SK-N-SH (cell line): ENCODE measurements at regions not wholly inside any gene's neighbourhood (a gene's known extent, or its start where the extent isn't known, plus 50 kb on each side); places are given as distances from the start of the nearest gene placed in this dataset.

Experiments
- ELF1 ChIP-seq: IDR thresholded peaks from 2 replicates; pipeline ENCODE4 v1.4.0; 2012
- MEF2A ChIP-seq: IDR thresholded peaks from 2 replicates; pipeline ENCODE4 v1.4.0; 2012; ENCODE audit warnings: low read depth, borderline replicate concordance
- MXI1 ChIP-seq: IDR thresholded peaks from 2 replicates; pipeline ENCODE4 v1.6.1; 2012; ENCODE audit warnings: mild to moderate bottlenecking, low read depth, low read length, improper control_type of control experiment
- NFIC ChIP-seq: IDR thresholded peaks from 2 replicates; pipeline ENCODE4 v1.4.0; 2012; ENCODE audit warnings: borderline replicate concordance
- SIN3A ChIP-seq: IDR thresholded peaks from 2 replicates; pipeline ENCODE4 v1.6.1; 2012; ENCODE audit warnings: low read depth, mild to moderate bottlenecking, low read length, moderate library complexity, borderline replicate concordance
- SMC3 ChIP-seq: IDR thresholded peaks from 2 replicates; pipeline ENCODE4 v1.6.1; 2012; ENCODE audit warnings: low read depth, low read length, improper control_type of control experiment
- TF ChIP-seq, protein P1 (sequence below): fragments of 200-600 bp; sonication (generic); IDR thresholded peaks from 2 replicates; pipeline ENCODE4 v1.6.1; 2017; ENCODE audit warnings: antibody characterized with exemption, mild to moderate bottlenecking, moderate library complexity

DNA sequence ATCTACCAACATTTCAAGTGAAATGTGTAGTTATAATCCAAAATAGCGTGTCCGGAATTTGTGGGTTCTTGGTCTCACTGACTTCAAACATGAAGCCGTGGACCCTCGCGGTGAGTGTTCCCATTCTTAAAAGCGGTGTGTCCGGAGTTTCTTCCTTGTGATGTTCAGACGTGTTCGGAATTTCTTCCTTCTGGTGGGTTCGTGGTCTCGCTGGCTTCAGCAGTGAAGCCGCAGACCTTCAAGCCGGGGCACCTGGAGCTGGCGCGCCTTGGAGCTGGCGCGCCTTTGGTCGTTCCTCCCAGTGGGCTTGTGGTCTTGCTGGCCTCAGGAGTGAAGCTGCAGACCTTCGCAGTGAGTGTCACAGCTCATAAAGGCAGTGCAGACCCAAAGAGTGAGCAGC lies 291.5 kb upstream of the EYS start:
- TF ChIP-seq, protein P1, sequence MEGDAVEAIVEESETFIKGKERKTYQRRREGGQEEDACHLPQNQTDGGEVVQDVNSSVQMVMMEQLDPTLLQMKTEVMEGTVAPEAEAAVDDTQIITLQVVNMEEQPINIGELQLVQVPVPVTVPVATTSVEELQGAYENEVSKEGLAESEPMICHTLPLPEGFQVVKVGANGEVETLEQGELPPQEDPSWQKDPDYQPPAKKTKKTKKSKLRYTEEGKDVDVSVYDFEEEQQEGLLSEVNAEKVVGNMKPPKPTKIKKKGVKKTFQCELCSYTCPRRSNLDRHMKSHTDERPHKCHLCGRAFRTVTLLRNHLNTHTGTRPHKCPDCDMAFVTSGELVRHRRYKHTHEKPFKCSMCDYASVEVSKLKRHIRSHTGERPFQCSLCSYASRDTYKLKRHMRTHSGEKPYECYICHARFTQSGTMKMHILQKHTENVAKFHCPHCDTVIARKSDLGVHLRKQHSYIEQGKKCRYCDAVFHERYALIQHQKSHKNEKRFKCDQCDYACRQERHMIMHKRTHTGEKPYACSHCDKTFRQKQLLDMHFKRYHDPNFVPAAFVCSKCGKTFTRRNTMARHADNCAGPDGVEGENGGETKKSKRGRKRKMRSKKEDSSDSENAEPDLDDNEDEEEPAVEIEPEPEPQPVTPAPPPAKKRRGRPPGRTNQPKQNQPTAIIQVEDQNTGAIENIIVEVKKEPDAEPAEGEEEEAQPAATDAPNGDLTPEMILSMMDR = no peak
- TF ChIP-seq NFIC (no peak), SMC3 (no peak), SIN3A (no peak), MXI1 (no peak), MEF2A (no peak), ELF1 (no peak)
